ENCODE measurements at regions not wholly inside any gene's neighbourhood (a gene's known extent, or its start where the extent isn't known, plus 50 kb on each side); places are given as distances from the start of the nearest gene placed in this dataset.

DNA sequence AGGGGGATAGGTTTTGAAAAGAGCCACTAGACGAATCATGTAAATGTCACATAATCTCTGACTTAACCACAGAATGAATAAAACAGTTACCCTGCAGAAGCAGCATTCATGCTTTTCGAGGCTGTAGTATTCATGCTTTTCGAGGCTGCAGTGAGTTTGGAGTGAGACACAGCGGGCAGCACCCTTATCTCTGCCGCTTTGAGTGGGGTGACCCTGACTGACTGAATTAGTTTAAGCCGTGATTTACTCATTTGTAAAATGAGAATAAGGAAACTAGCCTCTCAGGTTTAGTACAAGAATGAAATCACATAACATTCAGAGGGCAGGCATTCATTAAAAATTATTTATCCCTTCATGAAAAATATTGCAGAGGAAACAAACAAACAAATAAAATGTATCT is 92.8 kb upstream of the KMT2C start:
- no peaks in the 10 kb centered on the region for H3K9me3 Mint-ChIP-seq (ENCODE audit: insufficient read depth)
- Histone ChIP-seq H4K20me1 (ENCODE audit: control insufficient read depth, insufficient read depth, low read length, poor library complexity, severe bottlenecking) (no peaks in the 10 kb centered on the region), H3K79me2 (ENCODE audit: control insufficient read depth, insufficient read depth, low read length) (no peaks in the 10 kb centered on the region), H3K4me3 (ENCODE audit: control extremely low read depth in 1 of 5, extremely low read depth in 1 of 5, insufficient read depth in 1 of 5, low read depth in 2 of 5, low read length in 4 of 5) (no peak overlapping the region), H2AFZ (ENCODE audit: insufficient read depth, low read depth, low read length, poor library complexity, severe bottlenecking) (no peak overlapping the region), H3K4me1 (ENCODE audit: control insufficient read depth in 2 of 2, insufficient read depth in 2 of 2, low read length in 2 of 2) (no peaks in the 10 kb centered on the region), H3K9ac (ENCODE audit: low read length) (no peak overlapping the region), H3K36me3 (replicated peaks in 1 of 2; ENCODE audit: control extremely low read depth in 1 of 2, control insufficient read depth in 1 of 2, extremely low read depth in 1 of 2, insufficient read depth in 2 of 2, low read length in 1 of 2) (no peaks in the 10 kb centered on the region), H3K9me3 (ENCODE audit: control extremely low read depth in 1 of 3, control insufficient read depth in 2 of 3, insufficient read depth in 1 of 3, low read length in 2 of 3) (peaks cover 0 to 13% (median 0%) of the 10 kb centered on the region in 3 donors), H3K27me3 (replicated peaks in 1 of 4; ENCODE audit: control extremely low read depth in 1 of 4, control insufficient read depth in 3 of 4, insufficient read depth in 4 of 4, low read length in 3 of 4) (no peaks in the 10 kb centered on the region), H3K4me2 (replicated peaks; ENCODE audit: low read depth, low read length, poor library complexity, severe bottlenecking) (no peak overlapping the region), H3K27ac (ENCODE audit: low read length in 2 of 2) (no peak overlapping the region)
- H3K27me3 Mint-ChIP-seq, result no peaks in the 10 kb centered on the region
- DNase-seq (no peak), ATAC-seq (ENCODE audit: low read depth) (no peak)
- ChIA-PET CTCF (no interaction called here), POLR2A (no interaction called here)
- no peaks in the 10 kb centered on the region for H3K4me1 Mint-ChIP-seq
- no peak overlapping the region for H3K27ac Mint-ChIP-seq
- no peak overlapping the region for H3K4me3 Mint-ChIP-seq
- 60% methylated on average over 4 of the region's 6 CpGs for WGBS (ENCODE audit: insufficient coverage)
- intact Hi-C loops (cut with micrococcal nuclease), result no loop called here
- TF ChIP-seq EZH2 (IDR thresholded peaks at IDR 0.05; ENCODE audit: borderline replicate concordance, insufficient read depth, low read depth, low read length, poor library complexity, severe bottlenecking) (no peak), CTCF (IDR thresholded peaks at IDR 0.05) (no peak)

GRCh38 chr7:152527610-152528032 is 91.8 kb upstream of the KMT2C start:
- ATAC-seq (ENCODE audit: low read depth) (no peak), DNase-seq (no peak)
- H3K4me3 Mint-ChIP-seq, result no peak overlapping the region
- no peak overlapping the region for H3K27ac ChIP-seq (ENCODE audit: low read length in 2 of 2)
- WGBS (ENCODE audit: insufficient coverage), result 100% methylated on average over 2 of the region's 7 CpGs
- H4K20me1 ChIP-seq (ENCODE audit: control insufficient read depth, insufficient read depth, low read length, poor library complexity, severe bottlenecking), result no peaks in the 10 kb centered on the region
- no peak overlapping the region for H3K4me3 ChIP-seq (ENCODE audit: control extremely low read depth in 1 of 5, extremely low read depth in 1 of 5, insufficient read depth in 1 of 5, low read depth in 2 of 5, low read length in 4 of 5)
- no peaks in the 10 kb centered on the region for H3K36me3 ChIP-seq (replicated peaks in 1 of 2; ENCODE audit: control extremely low read depth in 1 of 2, control insufficient read depth in 1 of 2, extremely low read depth in 1 of 2, insufficient read depth in 2 of 2, low read length in 1 of 2)
- H3K27me3 Mint-ChIP-seq, result peaks cover 4% of the 10 kb centered on the region
- ChIA-PET CTCF (no interaction called here), POLR2A (no interaction called here)
- TF ChIP-seq CTCF (IDR thresholded peaks at IDR 0.05) (no peak), EZH2 (IDR thresholded peaks at IDR 0.05; ENCODE audit: borderline replicate concordance, insufficient read depth, low read depth, low read length, poor library complexity, severe bottlenecking) (no peak)
- H3K9me3 ChIP-seq (ENCODE audit: control extremely low read depth in 1 of 3, control insufficient read depth in 2 of 3, insufficient read depth in 1 of 3, low read length in 2 of 3), result peaks cover 0 to 3% (median 0%) of the 10 kb centered on the region in 3 donors
- H3K4me1 Mint-ChIP-seq, result no peaks in the 10 kb centered on the region
- intact Hi-C loops (cut with micrococcal nuclease), result no loop called here
- no peaks in the 10 kb centered on the region for H3K9me3 Mint-ChIP-seq (ENCODE audit: insufficient read depth)
- H3K4me1 ChIP-seq (ENCODE audit: control insufficient read depth in 2 of 2, insufficient read depth in 2 of 2, low read length in 2 of 2), result no peaks in the 10 kb centered on the region
- H3K9ac ChIP-seq (ENCODE audit: low read length), result no peak overlapping the region
- H2AFZ ChIP-seq (ENCODE audit: insufficient read depth, low read depth, low read length, poor library complexity, severe bottlenecking), result no peak overlapping the region
- H3K27ac Mint-ChIP-seq, result no peak overlapping the region
- no peaks in the 10 kb centered on the region for H3K27me3 ChIP-seq (replicated peaks in 1 of 4; ENCODE audit: control extremely low read depth in 1 of 4, control insufficient read depth in 3 of 4, insufficient read depth in 4 of 4, low read length in 3 of 4)
- H3K79me2 ChIP-seq (ENCODE audit: control insufficient read depth, insufficient read depth, low read length), result no peaks in the 10 kb centered on the region
- no peak overlapping the region for H3K4me2 ChIP-seq (replicated peaks; ENCODE audit: low read depth, low read length, poor library complexity, severe bottlenecking)

Measured in B cell (primary cell).